HG03039 (cell line): ENCODE measurements at regions not wholly inside any gene's neighbourhood (a gene's known extent, or its start where the extent isn't known, plus 50 kb on each side); places are given as distances from the start of the nearest gene placed in this dataset.

ENCODE experiments used
- ATAC-seq: cut with Tn5 transposase; IDR thresholded peaks from one replicate; pipeline ENCODE4 v1.9.1; 2021; ENCODE audit warnings: mild to moderate bottlenecking, moderate library complexity; ENCODE audit not compliant: unreplicated experiment

DNA sequence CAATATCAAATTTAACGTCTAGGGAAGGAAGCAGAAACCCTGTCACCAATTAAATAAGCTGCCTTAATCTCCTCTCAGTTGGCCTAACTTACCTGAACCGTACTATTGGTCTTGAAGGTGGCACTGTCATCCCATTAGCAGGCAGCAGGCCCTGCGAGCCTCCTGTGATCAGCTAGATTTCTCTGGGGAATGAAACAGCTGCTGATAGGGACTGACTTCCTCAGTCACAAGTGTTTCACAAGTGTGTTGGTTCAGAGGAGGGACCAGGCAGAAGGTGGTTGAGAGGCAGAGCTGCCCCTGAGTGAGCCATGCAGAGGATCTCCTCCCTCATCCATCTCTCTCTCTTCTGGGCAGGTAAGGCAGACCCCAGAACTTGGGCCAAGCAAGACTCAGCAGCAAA lies 166.8 kb downstream of the DAD1 start:
- no peak for ATAC-seq

DNA sequence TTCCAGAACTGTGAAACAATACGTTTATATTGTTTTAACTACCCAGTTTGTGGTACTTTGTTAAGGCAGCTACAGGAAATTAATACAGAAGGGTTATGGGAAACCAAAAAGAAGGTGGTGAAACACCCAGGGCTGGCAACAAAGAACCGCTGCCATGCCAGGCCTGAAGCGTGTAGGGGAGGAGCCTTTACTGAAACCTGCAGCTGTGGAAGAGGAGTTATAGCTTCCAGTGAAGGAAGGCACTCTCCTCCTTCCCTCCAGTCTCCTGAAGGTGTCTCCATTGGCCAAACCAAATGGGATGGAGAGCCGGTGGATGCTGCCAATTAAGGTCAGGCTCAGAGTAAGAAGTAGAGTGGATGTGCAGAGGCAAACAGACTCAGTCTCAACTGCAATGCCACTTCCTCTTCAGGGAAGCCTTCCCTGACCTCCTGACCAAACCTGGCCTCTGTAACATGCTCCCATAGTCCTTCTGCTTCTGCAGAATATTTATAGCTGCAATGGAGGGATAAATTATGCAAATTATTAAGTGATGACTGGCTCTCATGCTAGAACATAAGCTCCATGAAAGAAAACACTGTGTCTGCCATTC lies 168.3 kb downstream of the DAD1 start:
- ATAC-seq, result no peak

DNA sequence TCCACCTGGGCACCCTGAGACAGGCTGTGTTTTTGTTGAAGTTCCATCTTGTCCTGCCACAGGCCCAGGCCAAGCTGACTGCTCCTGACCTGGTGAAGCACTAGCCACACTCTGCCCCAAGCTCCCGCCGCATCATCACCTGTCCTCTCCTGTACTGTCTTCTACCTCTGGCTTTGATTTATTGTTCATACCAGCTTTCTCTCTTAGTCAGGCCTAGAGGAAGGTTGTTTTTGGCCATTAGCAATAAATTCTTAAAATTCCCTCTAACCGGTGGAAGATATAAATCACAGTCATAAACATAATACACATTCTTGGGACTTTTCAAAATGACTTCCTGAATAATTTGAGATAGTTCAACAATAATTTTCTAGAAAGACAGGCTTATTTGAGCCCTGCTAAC lies 169.4 kb downstream of the DAD1 start:
- ATAC-seq, result no peak

DNA sequence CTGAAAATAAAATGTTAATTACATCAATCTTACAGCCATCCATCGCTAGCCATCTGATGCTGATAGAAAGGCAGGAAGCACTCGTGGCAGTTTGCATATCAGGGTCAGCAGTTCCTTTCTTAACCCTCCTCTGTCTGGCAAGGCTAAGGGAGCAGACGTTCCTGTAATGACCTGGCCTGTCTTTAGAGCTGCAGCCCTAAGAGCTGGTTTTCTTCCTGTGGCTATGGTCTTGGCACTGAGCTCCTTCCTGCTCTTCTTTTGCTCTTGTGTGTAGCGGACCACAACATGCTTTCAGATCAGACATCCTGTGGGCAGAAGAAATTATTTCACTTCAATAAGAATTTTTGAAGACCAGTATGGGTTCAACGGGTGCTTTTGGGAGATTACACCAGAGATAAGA lies 170.4 kb downstream of the DAD1 start:
- ATAC-seq, result no peak

DNA sequence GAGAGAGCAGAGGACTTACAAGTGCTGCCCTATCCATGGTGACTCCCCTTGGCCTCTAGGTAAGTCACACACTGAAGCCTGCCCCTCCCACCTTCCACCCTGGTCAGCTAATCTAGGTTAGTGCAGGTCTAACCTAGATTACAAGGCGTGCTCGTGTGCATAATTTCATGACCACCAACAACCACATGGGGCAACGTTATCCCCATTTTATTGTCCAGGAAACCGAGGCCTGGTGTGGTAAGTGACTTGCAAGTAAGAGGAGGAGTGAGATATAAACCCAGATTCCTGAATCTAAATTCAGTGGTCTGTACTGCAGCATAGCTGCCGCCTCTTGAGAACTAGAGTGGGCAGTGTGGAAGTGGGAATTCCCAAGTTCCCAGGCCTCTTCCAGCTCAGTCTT lies 171.1 kb downstream of the DAD1 start:
- no peak for ATAC-seq

DNA sequence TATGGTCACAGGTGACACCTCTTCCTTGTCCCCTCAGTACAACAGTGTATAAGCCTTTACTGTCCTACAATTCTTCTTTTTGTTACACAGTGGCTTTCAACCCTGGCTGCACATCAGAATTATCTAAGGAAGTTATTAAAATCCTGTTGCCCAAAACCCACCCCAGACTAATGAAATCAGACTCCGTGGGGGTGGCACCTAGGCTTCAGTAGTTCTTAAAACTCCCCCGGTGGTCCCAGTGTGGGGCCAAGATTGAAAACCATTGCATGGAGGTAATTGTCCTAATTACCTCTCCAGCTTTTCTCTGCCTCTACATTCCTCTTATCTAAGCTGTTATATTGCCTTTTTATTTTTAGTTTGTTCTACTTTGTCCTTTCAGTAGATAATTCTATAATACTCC lies 172.8 kb downstream of the DAD1 start:
- no peak for ATAC-seq

DNA sequence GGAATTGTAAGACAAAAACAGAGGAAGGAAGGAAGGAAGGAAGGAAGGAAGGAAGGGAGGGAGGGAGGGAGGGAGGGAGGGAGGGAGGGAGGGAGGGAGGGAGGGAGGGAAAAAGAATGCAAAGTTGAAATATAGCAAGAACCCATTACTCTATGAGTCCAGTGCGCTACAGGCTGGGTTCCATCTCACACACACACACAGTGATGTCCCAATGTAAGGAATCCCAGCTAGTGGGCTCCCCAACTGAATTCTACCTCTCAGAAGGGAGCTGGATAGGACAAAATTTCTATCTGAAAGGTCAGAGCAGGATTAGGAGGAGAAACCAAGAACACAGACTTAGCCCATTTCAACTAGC lies 173.4 kb downstream of the DAD1 start:
- no peak for ATAC-seq

DNA sequence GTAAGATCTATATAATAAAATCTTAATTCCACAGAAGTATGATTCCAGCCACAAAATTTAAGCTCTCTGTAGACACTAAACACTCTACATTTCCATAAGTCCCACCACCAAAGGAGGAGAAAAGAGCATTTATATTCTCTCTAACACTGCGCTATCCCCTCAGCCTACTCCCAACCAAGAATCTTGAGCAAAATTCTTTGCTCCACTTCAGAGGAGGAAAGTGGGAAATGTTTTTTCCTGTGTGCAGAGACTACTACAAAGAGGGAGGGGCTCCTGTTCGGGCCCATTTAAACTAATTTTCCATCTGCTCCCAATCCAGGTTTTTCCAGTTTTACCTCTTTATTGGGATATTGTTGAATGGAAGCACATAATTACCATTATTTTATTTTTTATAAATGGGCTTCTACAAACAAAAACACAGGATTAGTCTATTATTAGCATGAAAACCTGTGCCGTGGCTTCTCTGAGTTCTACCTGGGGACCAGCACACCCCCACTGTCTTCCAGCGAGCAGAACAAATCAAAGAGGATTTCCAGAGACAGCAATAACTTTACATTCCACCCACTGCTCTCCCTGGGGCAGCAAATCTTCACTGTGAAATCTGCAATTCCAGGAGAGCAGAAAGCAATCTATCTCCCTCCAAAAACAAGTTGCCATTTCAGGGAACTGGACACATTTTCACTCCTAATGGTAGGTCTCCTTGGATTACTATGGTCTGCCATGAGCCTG lies 174.0 kb downstream of the DAD1 start:
- no peak for ATAC-seq

DNA sequence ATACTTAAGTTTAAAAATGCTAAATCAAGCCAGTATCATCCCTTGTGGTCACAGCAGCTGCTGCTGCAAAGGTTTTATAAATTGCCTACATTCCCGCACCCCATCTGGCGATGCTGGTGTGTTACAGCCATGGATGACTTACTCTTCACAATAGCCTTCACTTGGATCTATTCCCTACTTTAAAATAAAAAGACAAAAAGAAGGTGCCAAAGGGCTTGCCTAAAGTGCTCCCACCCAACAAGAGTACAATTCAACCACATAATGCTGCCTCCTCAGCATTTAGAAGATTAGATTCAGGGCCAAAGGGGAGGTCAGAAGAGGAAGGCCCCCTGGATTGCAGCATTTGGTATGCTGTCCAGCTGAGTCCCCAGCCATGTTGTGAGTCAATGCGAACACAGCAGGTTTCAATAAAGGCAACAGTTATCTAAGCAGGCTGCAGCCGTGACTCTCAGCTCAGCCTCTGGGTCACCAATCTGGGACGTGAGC lies 176.1 kb downstream of the DAD1 start:
- ATAC-seq, result no peak

DNA sequence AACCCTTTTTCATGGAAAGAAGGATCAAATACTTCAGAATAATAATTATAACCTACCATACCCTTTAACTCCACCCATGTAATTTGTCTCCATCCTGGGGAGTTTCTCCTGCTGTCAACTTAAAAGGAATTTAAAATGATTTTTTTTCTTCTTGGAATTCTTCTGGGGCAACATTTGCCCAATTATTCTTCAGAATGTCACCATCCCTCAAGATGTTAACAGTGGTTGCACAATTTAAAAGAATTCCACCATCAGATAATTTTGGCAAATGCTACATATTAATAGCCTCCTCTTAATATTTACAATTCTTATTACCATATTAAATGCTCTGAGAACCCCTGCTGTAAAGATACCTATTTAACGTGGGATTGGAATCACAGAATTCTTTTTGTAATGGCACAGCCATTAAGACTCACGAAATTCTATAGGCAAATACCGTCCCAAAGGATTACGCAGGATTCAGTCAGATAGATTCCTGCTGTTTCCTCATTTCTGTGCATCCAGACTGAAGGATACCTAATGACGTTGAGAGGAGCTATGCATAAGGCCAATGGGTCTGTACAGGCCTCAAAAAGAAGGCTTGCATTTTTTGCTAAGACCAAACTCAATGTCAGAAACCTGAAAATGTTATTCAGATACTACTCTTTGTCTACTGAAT lies 177.5 kb downstream of the DAD1 start:
- ATAC-seq, result no peak

DNA sequence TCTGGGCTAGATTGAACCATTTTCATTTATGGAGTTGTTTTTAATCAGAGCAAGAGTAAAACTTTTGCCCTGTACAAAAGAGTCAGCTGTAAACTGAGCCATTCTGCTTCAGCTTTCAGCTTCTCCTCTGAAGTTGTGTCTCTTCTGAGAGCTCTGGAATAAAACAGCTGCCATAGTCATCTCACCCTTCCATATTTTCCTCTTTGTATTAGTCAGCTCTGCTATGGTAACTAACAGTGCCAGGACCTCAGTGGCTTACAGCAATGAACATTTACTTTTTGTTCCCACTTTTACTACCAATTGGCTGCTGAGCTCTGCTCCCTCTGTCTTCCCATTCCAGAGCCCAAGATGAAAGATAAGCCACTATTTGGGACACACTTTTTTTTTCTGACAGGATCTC lies 178.5 kb downstream of the DAD1 start:
- no peak for ATAC-seq

DNA sequence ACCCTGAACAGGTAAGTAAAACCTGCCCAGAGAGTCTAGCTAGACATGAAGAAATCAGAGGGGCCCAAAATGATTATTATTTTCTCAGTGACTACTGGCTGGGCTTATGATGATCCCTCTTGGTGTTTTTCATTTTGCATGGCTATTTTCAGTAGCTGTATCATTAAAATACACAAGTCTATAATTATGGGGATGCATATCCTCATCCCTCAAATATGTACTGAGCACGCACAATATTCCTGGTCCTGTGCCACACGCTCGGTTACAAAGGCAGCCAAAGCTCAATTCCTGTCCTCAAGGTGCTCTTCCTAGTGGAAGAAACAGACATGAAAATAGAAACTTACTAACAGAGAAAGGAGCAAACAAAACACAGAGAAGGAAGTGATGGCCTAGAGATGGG lies 180.0 kb downstream of the DAD1 start:
- no peak for ATAC-seq

DNA sequence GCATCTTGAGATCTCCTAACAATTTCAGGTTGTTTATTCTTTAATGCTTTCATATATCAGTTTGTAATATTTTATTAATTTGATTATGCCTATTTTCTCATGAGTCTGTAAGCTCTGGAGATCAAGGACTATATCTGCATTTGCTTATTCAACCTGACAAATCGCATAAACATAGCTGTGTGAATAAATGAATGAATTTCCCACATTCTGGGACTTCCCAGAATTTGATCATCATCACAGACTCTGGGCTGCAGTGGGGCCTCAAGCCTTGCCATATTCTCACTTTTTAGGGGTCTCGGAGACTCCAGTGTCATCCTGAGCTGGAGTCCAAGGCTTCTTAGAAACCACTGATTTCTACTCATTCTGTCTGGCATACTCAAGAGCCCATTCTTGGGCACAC lies 180.5 kb downstream of the DAD1 start:
- no peak for ATAC-seq

DNA sequence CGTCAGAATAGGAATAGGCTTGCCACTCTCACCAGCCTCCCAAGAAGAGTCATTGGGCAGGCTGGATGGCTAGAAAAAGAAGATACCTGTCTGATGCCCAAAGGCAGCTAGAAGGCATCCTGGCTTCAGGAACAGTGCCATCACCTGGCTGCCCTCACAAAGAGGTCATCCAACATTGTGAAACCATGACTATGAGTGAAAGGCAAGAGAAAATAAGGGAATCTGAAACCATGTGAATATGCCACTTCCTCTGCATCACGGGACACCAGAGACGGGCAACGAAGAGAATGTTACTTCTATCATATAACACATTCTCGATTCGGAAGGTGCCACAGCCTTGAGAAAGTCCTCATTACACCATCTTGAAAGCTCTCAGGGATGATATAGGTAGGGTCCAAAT lies 182.0 kb downstream of the DAD1 start:
- no peak for ATAC-seq

DNA sequence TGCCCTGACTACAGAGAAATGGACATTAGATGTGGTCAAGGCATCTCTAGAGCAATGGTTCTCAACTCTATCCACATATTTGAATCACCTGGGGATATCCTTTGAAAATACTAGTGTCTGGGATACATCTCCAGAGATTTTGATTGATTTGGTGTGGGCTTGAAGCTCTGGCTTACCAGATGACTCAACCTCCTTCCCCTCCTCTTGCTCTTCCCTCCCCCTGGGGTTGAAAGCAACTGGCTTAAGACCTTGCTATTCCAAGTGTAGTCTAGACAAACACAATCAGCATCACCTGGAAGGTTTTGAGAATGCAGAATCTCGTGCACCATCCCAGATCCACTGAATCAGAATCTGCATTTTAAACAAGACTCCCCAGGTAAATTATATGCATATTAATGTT lies 183.8 kb downstream of the DAD1 start:
- ATAC-seq, result no peak

DNA sequence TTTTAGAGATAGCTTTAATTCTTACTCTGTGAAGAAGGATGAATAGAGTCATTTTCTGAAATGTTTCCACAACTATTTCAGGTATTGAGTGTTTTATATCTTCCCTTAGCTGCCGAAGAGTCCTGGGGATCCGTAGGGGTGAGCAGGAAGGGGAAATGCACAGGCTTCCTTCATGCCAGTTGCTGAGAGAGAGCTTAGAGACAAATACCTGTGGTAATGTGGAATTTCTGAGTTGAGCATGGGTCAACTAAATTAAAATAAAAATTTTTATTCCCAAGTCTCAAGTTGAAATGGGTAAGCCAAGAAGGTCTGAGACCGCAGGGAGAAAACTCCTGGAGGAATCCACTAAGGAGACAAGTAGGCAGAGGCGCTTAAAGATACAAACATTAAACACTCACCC lies 185.7 kb downstream of the DAD1 start:
- no peak for ATAC-seq

DNA sequence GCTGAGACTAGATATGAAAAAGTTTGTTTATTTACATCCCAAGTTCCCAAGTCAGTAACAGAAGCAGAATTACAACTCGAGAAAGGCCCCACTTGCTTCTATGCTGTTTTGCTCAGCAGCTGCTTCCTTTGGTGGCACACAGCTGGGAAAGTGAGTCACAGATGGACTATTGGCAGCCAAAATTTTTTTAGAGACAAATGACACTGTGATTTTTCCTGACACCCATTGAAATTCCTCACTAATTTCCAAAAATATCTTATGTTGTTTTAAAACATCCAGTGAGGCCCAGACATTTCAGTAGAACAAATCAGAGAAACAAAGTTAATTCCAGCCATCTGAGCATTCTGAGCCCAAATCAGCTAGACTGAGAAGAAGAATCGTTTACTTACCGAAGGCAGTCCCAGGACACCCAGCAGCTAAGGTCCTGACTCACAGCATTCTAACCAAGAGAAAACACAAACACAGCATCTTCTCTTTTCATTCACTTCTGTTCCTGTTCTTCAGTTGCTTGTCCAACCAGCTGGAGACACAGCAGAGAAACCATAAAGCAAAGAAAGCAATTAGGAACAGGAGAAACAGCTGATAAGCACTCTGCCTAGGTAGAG lies 188.3 kb downstream of the DAD1 start:
- ATAC-seq, result no peak

DNA sequence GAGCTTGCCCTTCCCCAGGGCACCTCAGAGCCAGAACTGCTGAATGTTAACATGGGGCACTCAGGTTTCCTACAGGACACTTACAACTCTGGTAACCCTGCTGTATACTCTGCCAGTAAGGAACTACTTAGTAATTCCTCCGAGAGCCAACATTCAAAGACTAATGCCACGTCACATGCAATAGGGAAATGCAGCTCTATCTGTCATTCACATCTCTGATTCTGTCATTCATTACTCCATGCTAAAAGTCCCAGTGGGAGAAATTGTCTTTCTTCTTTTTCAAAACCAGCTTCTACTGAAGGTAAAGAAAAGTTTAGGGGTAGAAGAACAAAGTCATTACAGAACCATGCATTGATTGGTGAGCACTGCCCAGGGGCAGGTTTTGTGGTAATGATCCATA lies 189.2 kb downstream of the DAD1 start:
- no peak for ATAC-seq

DNA sequence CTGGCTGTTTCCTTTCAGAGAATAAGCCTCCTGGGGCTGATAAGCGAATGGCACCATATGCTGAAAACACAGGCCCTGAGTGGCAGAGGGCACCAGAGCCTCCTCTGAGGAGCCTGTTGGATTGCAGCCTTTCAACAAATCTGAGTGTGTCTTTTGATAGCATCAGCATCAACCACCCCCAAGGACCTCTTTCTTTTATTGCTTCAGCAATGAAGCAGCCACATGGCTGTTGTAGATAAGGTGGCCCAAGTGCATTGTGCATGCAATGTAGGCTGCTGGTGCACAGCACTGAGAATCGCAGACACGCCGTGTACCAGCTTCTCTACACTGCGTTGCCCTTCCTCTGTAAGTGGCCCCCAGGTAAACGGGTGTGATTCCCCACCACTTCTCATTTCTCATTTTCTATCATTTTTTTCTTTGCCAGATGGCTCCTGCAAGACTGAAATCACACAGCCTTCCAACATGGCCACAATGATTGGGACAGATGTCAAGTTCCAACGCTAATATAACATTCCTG lies 191.7 kb downstream of the DAD1 start:
- no peak for ATAC-seq

DNA sequence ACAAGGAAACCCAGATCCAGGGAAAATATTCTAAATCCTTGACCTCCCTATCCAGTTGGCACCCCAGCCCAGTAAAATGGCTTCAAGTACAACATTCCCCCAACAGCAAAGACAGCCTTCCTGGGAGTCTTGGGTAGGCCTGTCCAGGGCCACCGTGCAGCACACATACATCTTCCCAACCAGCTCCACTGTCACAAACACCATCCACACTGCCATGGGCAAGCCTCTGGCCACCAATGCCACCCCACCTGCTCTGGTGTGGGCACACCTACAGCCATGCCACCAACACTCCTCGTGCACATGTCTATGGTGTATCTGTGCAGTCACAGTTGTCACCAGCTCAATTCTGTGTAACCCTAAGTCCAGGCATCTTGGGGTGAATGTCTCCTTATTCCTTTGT lies 193.2 kb downstream of the DAD1 start:
- no peak for ATAC-seq

DNA sequence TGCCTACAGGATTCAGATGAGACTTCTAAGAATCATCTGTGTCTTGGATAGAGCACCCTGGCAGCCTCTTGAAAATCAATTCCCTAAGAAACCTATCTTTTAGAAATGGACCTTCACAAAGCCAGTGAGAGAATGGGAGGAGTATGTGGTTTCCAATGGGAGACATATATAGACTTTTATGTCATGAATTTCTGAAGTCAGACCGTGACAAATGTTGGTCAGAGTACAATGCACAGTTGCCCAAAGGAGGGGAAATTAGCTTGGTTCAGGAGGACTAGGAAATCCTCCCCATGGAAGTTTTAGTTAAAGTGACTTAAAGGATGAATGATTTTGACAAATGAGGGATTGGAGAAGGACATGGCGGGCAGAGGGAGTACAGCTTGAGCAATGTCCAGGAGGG lies 194.4 kb downstream of the DAD1 start:
- no peak for ATAC-seq

DNA sequence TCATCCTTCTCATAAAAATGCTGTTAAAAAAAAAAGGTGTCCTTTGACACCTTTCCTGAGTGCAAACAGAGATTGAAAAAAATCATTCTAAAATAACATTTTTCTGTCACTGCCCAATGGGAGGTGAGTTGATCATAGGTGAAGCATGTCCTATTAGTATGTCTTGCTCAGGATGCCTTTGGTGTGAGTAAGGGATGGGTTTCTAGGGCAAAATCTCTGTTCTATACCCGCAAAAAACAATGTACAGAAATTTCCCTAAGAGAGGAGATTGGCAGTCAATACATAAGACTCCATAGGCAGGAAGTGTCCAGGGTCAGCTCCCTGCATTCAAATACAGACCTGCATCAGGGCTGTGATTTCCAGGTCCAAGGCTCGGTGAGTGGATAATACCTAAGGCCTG lies 195.2 kb downstream of the DAD1 start:
- no peak for ATAC-seq
